ENCODE measurements at regions not wholly inside any gene's neighbourhood (a gene's known extent, or its start where the extent isn't known, plus 50 kb on each side); places are given as distances from the start of the nearest gene placed in this dataset.
"Not testable (repeated sequence)": the region's sequence is repeated elsewhere in the genome, so short reads cannot be mapped to it uniquely, and the experiment has no call there.

DNA sequence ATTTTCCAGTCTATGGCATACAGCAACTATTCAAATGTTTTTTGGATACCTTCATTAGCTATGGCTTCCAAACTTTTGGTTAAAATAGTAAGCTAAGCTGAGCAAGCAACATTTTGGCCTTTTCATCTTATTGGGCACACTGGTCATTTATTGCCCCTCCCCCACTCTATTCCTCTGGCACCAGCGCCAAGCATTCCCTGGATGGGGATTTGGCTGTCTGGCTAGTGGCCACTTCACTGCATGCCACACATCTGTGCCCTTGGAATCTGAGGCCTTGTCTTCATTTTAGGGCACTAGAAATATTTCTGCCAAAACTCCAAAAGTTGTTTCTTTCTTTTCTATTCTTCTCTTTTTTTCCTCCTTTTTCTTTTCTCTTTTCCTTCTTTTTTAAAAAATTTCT is 305.8 kb upstream of the POTED start:
- not testable (repeated sequence) for TF ChIP-seq CTCF (IDR thresholded peaks at IDR 0.05; ENCODE audit: borderline replicate concordance, extremely low read depth, low read length, poor library complexity, severe bottlenecking); EZH2 (IDR thresholded peaks at IDR 0.05; ENCODE audit: borderline replicate concordance, low read depth, low read length, severe bottlenecking)
